Lung (tissue), 11 donors: ENCODE measurements at regions not wholly inside any gene's neighbourhood (a gene's known extent, or its start where the extent isn't known, plus 50 kb on each side); places are given as distances from the start of the nearest gene placed in this dataset.

ENCODE experiments used
- ATAC-seq: fragments of 200-7000 bp; cut with Tn5 transposase; one replicate; pipeline ENCODE4 v1.9.1; 2020; ENCODE audit warnings: moderate number of reproducible peaks; ENCODE audit not compliant: insufficient read depth, low FRiP score
- DNase-seq, 3 donors: peaks; one replicate each; pipeline ENCODE4 v3.0.0-alpha.2; 2013 to 2017
- H3K27ac ChIP-seq, 2 donors: one replicate each; pipeline ENCODE4 v1.5.1; 2013; ENCODE audit warnings: mild to moderate bottlenecking in 2 of 2, moderate library complexity in 2 of 2, control low read depth in 1 of 2, inconsistent platforms in 1 of 2, low read depth in 1 of 2, low read length in 1 of 2
- H3K27me3 ChIP-seq, 3 donors: one replicate each; pipeline ENCODE4 v1.5.1; 2013; ENCODE audit warnings: low read length in 2 of 3; ENCODE audit not compliant: control insufficient read depth in 3 of 3, insufficient read depth in 3 of 3
- H3K36me3 ChIP-seq, 4 donors: one replicate each; pipeline ENCODE4 v1.5.1; 2013; ENCODE audit warnings: low read length in 4 of 4, mild to moderate bottlenecking in 1 of 4, moderate library complexity in 1 of 4; ENCODE audit not compliant: control insufficient read depth in 4 of 4, insufficient read depth in 4 of 4
- H3K4me1 ChIP-seq, 5 donors: one replicate each; pipeline ENCODE4 v1.5.1; 2013; ENCODE audit warnings: low read length in 5 of 5, mild to moderate bottlenecking in 2 of 5, moderate library complexity in 1 of 5; ENCODE audit not compliant: control insufficient read depth in 5 of 5, insufficient read depth in 5 of 5
- H3K4me3 ChIP-seq: one replicate; pipeline ENCODE4 v1.5.1; 2013; ENCODE audit warnings: mild to moderate bottlenecking, control low read depth, moderate library complexity
- H3K9ac ChIP-seq, 2 donors: one replicate each; pipeline ENCODE4 v1.5.1; 2013; ENCODE audit warnings: low read length in 2 of 2, control low read depth in 1 of 2; ENCODE audit not compliant: insufficient read depth in 1 of 2
- H3K9me3 ChIP-seq, 4 donors: one replicate each; pipeline ENCODE4 v1.5.1; 2013; ENCODE audit warnings: low read length in 3 of 4, mild to moderate bottlenecking in 1 of 4, moderate library complexity in 1 of 4; ENCODE audit not compliant: control insufficient read depth in 4 of 4, insufficient read depth in 3 of 4
- WGBS, 2 donors: extraction: QIAGEN DNeasy Blood & Tissue Kit; methylation state at CpG; one replicate each; pipeline ENCODE4 v1.1.7; 2013; 5-methylcytosine and 5-hydroxymethylcytosine counted together
- TF ChIP-seq, protein P1 (sequence below): IDR thresholded peaks from 2 replicates; pipeline ENCODE4 v1.5.1; 2012; ENCODE audit warnings: mild to moderate bottlenecking; ENCODE audit errors: control extremely low read depth, extremely low read depth
- donor health status: control.
- donor health status: control.
- donor health status: Bipolar disorder and iron deficiency.
- donor health status: healthy.
- donor health status: DM: yes; HTN: yes; CAD: no.

GRCh38 chr6:144536079-144536478 lies 250.9 kb downstream of the UTRN start:
- no peaks in the 10 kb centered on the region for H3K9me3 ChIP-seq
- H3K9ac ChIP-seq, result no peak overlapping the region
- no peak for DNase-seq
- TF ChIP-seq, protein P1, sequence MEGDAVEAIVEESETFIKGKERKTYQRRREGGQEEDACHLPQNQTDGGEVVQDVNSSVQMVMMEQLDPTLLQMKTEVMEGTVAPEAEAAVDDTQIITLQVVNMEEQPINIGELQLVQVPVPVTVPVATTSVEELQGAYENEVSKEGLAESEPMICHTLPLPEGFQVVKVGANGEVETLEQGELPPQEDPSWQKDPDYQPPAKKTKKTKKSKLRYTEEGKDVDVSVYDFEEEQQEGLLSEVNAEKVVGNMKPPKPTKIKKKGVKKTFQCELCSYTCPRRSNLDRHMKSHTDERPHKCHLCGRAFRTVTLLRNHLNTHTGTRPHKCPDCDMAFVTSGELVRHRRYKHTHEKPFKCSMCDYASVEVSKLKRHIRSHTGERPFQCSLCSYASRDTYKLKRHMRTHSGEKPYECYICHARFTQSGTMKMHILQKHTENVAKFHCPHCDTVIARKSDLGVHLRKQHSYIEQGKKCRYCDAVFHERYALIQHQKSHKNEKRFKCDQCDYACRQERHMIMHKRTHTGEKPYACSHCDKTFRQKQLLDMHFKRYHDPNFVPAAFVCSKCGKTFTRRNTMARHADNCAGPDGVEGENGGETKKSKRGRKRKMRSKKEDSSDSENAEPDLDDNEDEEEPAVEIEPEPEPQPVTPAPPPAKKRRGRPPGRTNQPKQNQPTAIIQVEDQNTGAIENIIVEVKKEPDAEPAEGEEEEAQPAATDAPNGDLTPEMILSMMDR, result no peak
- no peak overlapping the region for H3K4me3 ChIP-seq
- peaks cover 9 to 16% (median 10%) of the 10 kb centered on the region in 4 donors for H3K36me3 ChIP-seq
- WGBS, 2 donors, result 74 to 83% methylated on average over 1 of the region's 1 CpG
- peaks cover 0 to 2% (median 0%) of the 10 kb centered on the region in 5 donors for H3K4me1 ChIP-seq
- ATAC-seq, result no peak
- no peaks in the 10 kb centered on the region for H3K27me3 ChIP-seq
- no peak overlapping the region for H3K27ac ChIP-seq

- TF ChIP-seq, protein P1, result no peak
- H3K4me1 ChIP-seq, result no peaks in the 10 kb centered on the region
- no peaks in the 10 kb centered on the region for H3K9me3 ChIP-seq
- H3K36me3 ChIP-seq, result peaks cover 10 to 29% (median 14%) of the 10 kb centered on the region in 4 donors
- ATAC-seq (no peak), DNase-seq (no peak)
- H3K4me3 ChIP-seq, result no peak overlapping the region
- no peak overlapping the region for H3K27ac ChIP-seq
- H3K9ac ChIP-seq, result no peak overlapping the region
- WGBS, 2 donors, result 74 to 87% methylated on average over 8 of the region's 8 CpGs
- H3K27me3 ChIP-seq, result no peaks in the 10 kb centered on the region
Observed at GRCh38 chr6:144543006-144543871, 258.1 kb downstream of the UTRN start.

DNA sequence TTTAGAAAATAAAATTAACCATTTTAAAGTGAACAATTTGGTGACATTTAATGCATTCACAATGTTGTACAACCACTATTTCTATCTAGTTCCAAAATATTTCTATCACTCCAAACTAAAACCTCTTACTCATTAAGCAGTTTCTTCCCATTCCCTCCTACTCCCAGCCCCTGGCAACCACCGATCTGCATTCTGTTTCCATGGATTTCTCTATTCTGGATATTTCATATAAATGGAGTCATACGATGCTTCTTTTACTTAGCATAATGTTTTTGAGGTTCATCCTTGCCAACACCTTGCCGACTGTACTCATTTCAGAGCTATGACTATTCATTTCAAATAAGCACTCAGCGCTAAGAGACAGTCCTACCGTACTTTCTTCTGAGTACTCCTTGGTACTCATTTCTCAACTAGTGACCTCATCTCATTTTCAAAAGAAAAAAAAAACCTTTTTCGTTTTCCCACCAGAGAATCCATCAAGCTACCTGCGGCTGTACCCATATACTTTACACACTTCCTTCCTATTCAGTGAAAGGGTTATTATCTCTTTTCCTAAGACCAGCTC lies 259.2 kb downstream of the UTRN start:
- H3K9me3 ChIP-seq, result no peaks in the 10 kb centered on the region
- TF ChIP-seq, protein P1, result no peak
- no peaks in the 10 kb centered on the region for H3K4me1 ChIP-seq
- no peak overlapping the region for H3K27ac ChIP-seq
- H3K27me3 ChIP-seq, result no peaks in the 10 kb centered on the region
- H3K36me3 ChIP-seq, result peaks cover 14 to 34% (median 17%) of the 10 kb centered on the region in 4 donors
- H3K4me3 ChIP-seq, result no peak overlapping the region
- ATAC-seq, result no peak
- WGBS, 2 donors, result 92 to 93% methylated on average over 7 of the region's 7 CpGs
- H3K9ac ChIP-seq, result no peak overlapping the region
- no peak for DNase-seq
